ENCODE measurements at regions not wholly inside any gene's neighbourhood (a gene's known extent, or its start where the extent isn't known, plus 50 kb on each side); places are given as distances from the start of the nearest gene placed in this dataset.

DNA sequence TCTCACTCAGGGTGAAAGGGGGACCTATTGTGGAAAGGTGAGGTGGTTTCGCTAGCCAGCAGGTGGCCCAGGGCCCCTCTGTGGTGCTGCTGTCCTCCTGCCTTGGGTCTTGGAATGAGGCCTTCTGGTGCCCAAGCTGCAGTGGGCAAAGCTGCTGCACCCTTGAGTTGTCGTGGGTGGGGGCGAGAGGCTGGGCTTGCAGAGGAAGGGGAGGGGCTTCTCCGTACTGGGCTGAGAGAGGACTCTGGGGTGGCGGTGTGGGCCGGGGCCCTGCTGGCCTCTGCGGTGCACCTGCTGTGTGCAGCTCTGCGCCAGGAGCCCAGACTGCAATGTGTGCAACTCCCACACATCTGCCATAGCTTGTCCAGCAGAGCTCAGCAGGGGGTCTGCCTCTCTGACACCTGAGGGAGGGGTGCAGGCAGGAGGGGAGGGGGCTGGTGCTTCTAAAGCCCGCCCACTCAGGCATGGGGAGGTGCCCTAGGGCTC, 145.8 kb downstream of the KIF26A start:
- Mint-ChIP-seq H3K4me3 (ENCODE audit: unreplicated experiment) (no peak overlapping the region), H3K9me3 (ENCODE audit: unreplicated experiment) (peaks cover 6% of the 10 kb centered on the region), H3K36me3 (ENCODE audit: unreplicated experiment) (no peaks in the 10 kb centered on the region), H3K27me3 (ENCODE audit: unreplicated experiment) (peaks cover 10% of the 10 kb centered on the region), H3K4me1 (ENCODE audit: low read depth, unreplicated experiment) (peaks cover 6% of the 10 kb centered on the region), H3K27ac (ENCODE audit: unreplicated experiment) (no peak overlapping the region)
- peak; percentile 21 for DNase-seq
- TF ChIP-seq, protein P1, sequence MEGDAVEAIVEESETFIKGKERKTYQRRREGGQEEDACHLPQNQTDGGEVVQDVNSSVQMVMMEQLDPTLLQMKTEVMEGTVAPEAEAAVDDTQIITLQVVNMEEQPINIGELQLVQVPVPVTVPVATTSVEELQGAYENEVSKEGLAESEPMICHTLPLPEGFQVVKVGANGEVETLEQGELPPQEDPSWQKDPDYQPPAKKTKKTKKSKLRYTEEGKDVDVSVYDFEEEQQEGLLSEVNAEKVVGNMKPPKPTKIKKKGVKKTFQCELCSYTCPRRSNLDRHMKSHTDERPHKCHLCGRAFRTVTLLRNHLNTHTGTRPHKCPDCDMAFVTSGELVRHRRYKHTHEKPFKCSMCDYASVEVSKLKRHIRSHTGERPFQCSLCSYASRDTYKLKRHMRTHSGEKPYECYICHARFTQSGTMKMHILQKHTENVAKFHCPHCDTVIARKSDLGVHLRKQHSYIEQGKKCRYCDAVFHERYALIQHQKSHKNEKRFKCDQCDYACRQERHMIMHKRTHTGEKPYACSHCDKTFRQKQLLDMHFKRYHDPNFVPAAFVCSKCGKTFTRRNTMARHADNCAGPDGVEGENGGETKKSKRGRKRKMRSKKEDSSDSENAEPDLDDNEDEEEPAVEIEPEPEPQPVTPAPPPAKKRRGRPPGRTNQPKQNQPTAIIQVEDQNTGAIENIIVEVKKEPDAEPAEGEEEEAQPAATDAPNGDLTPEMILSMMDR (IDR thresholded peaks at IDR 0.05; ENCODE audit: partially characterized antibody, unreplicated experiment): no peak

GRCh38 chr14:104284636-104285507, 146.5 kb downstream of the KIF26A start:
- Mint-ChIP-seq H3K27ac (ENCODE audit: unreplicated experiment) (no peak overlapping the region), H3K9me3 (ENCODE audit: unreplicated experiment) (peaks cover 9% of the 10 kb centered on the region), H3K4me3 (ENCODE audit: unreplicated experiment) (no peak overlapping the region), H3K4me1 (ENCODE audit: low read depth, unreplicated experiment) (peaks cover 3% of the 10 kb centered on the region), H3K27me3 (ENCODE audit: unreplicated experiment) (peaks cover 9% of the 10 kb centered on the region), H3K36me3 (ENCODE audit: unreplicated experiment) (no peaks in the 10 kb centered on the region)
- DNase-seq: peak; percentile 12
- TF ChIP-seq, protein P1 (IDR thresholded peaks at IDR 0.05; ENCODE audit: partially characterized antibody, unreplicated experiment): no peak

GRCh38 chr14:104285508-104285840, 147.1 kb downstream of the KIF26A start:
- peaks cover 8% of the 10 kb centered on the region for H3K4me1 Mint-ChIP-seq (ENCODE audit: low read depth, unreplicated experiment)
- H3K9me3 Mint-ChIP-seq (ENCODE audit: unreplicated experiment): peaks cover 10% of the 10 kb centered on the region
- H3K27ac Mint-ChIP-seq (ENCODE audit: unreplicated experiment): no peak overlapping the region
- H3K27me3 Mint-ChIP-seq (ENCODE audit: unreplicated experiment): peaks cover 7% of the 10 kb centered on the region
- H3K36me3 Mint-ChIP-seq (ENCODE audit: unreplicated experiment): no peaks in the 10 kb centered on the region
- TF ChIP-seq, protein P1 (IDR thresholded peaks at IDR 0.05; ENCODE audit: partially characterized antibody, unreplicated experiment): no peak
- H3K4me3 Mint-ChIP-seq (ENCODE audit: unreplicated experiment): no peak overlapping the region
- DNase-seq: peak; percentile 3

- TF ChIP-seq, protein P1 (IDR thresholded peaks at IDR 0.05; ENCODE audit: partially characterized antibody, unreplicated experiment): no peak
- Mint-ChIP-seq H3K4me3 (ENCODE audit: unreplicated experiment) (no peak overlapping the region), H3K36me3 (ENCODE audit: unreplicated experiment) (no peaks in the 10 kb centered on the region), H3K9me3 (ENCODE audit: unreplicated experiment) (peaks cover 13% of the 10 kb centered on the region), H3K4me1 (ENCODE audit: low read depth, unreplicated experiment) (peaks cover 11% of the 10 kb centered on the region), H3K27me3 (ENCODE audit: unreplicated experiment) (peaks cover 7% of the 10 kb centered on the region), H3K27ac (ENCODE audit: unreplicated experiment) (no peak overlapping the region)
- peak; percentile 6 for DNase-seq
Observed at GRCh38 chr14:104286086-104286485, 147.7 kb downstream of the KIF26A start.

DNA sequence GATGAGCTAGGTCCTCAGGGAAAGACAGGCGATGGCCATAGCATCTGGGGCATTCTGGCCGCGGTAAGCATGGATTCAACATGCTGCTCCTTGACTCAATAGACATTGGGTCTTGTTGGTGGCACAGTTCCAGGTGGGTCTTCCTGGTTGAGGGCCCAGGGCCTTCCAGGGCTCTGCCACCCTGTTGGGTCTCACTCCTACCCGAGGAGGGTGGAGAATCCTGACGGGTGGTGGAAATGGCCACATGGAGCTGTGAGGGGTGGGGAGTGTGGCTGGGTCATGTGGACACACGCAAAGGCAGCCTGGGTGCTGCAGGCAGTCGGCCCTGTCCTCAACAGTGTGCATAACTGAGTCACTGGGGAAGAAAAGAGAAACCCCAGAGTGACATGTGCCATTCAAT, 148.1 kb downstream of the KIF26A start:
- TF ChIP-seq, protein P1 (IDR thresholded peaks at IDR 0.05; ENCODE audit: partially characterized antibody, unreplicated experiment): no peak
- peaks cover 13% of the 10 kb centered on the region for H3K9me3 Mint-ChIP-seq (ENCODE audit: unreplicated experiment)
- H3K27me3 Mint-ChIP-seq (ENCODE audit: unreplicated experiment): peaks cover 7% of the 10 kb centered on the region
- peak; percentile 5 for DNase-seq
- H3K4me3 Mint-ChIP-seq (ENCODE audit: unreplicated experiment): no peak overlapping the region
- H3K36me3 Mint-ChIP-seq (ENCODE audit: unreplicated experiment): no peaks in the 10 kb centered on the region
- H3K27ac Mint-ChIP-seq (ENCODE audit: unreplicated experiment): no peak overlapping the region
- H3K4me1 Mint-ChIP-seq (ENCODE audit: low read depth, unreplicated experiment): peaks cover 10% of the 10 kb centered on the region

Data from glutamatergic neuron (in vitro differentiated cells).